Suprapubic skin (tissue), 4 donors: ENCODE measurements at regions not wholly inside any gene's neighbourhood (a gene's known extent, or its start where the extent isn't known, plus 50 kb on each side); places are given as distances from the start of the nearest gene placed in this dataset.
A peak's percentile ranks its signal among the peaks of the same experiment; 100 is the strongest.
"Not testable (repeated sequence)": the region's sequence is repeated elsewhere in the genome, so short reads cannot be mapped to it uniquely, and the experiment has no call there.

Experiments used
- DNase-seq, 2 donors: peaks; one replicate each; pipeline ENCODE4 v3.0.0-alpha.2; 2019; ENCODE audit warnings: low spot score in 2 of 2
- H3K27ac ChIP-seq: fragments of 200-600 bp; sonication (generic); one replicate; pipeline ENCODE4 v1.5.1; 2019
- H3K27me3 ChIP-seq: fragments of 200-600 bp; sonication (generic); one replicate; pipeline ENCODE4 v1.5.1; 2019
- H3K36me3 ChIP-seq: fragments of 200-600 bp; sonication (generic); one replicate; pipeline ENCODE4 v1.5.1; 2019
- H3K4me1 ChIP-seq: fragments of 200-600 bp; sonication (generic); one replicate; pipeline ENCODE4 v1.5.1; 2019
- H3K4me3 ChIP-seq: fragments of 200-600 bp; sonication (generic); one replicate; pipeline ENCODE4 v1.5.1; 2019; ENCODE audit warnings: mild to moderate bottlenecking
- H3K9me3 ChIP-seq: fragments of 200-600 bp; sonication (generic); one replicate; pipeline ENCODE4 v1.5.1; 2019
- CTCF ChIP-seq, 2 donors: fragments of 200-600 bp in 1 of 2; fragments of 450-650 bp in 1 of 2; sonication (generic) in 1 of 2; IDR thresholded peaks; one replicate each; pipeline ENCODE4 v1.5.1; 2016 to 2019; ENCODE audit warnings: antibody characterized with exemption in 2 of 2, mild to moderate bottlenecking in 1 of 2, moderate library complexity in 1 of 2
- EP300 ChIP-seq: sonication (generic); formaldehyde crosslinking; IDR thresholded peaks from one replicate; pipeline ENCODE4 v1.6.1; 2017; ENCODE audit warnings: antibody characterized with exemption
- POLR2A ChIP-seq, 2 donors: fragments of 450-650 bp; IDR thresholded peaks; one replicate each; pipeline ENCODE4 v1.6.1; 2017; ENCODE audit warnings: antibody characterized with exemption in 2 of 2, mild to moderate bottlenecking in 2 of 2, moderate library complexity in 2 of 2
- POLR2AphosphoS5 ChIP-seq, 3 donors: sonication (generic); formaldehyde crosslinking; IDR thresholded peaks; one replicate each; pipeline ENCODE4 v1.6.1; 2017; ENCODE audit warnings: antibody characterized with exemption in 3 of 3
- WGBS: methylation state at CpG from one replicate; pipeline ENCODE4 v1.1.5; 2018; 5-methylcytosine and 5-hydroxymethylcytosine counted together

- Histone ChIP-seq H3K27ac (no peak overlapping the region), H3K27me3 (peaks cover 38% of the 10 kb centered on the region), H3K4me3 (peak overlapping the region; percentile 47), H3K9me3 (no peaks in the 10 kb centered on the region), H3K36me3 (no peaks in the 10 kb centered on the region), H3K4me1 (peaks cover 12% of the 10 kb centered on the region)
- TF ChIP-seq POLR2AphosphoS5 (IDR thresholded peaks at IDR 0.05) = no peak
- no peak for TF ChIP-seq CTCF (IDR thresholded peaks at IDR 0.05)
- TF ChIP-seq EP300 = no peak
- 0% methylated on average over 23 of the region's 74 CpGs for WGBS
- no peak for DNase-seq
These were observed 166.0 kb downstream of the ACTR3B start for GRCh38 chr7:152925412-152926147.

- H3K27me3 ChIP-seq = no peaks in the 10 kb centered on the region
- 94% methylated on average over 6 of the region's 6 CpGs for WGBS
These were observed 172.1 kb downstream of the ACTR3B start for GRCh38 chr7:152931633-152932032.

GRCh38 chr7:152937282-152937681 is 177.7 kb downstream of the ACTR3B start:
- Histone ChIP-seq H3K27me3 (no peaks in the 10 kb centered on the region), H3K27ac (no peak overlapping the region), H3K4me3 (no peak overlapping the region), H3K4me1 (no peaks in the 10 kb centered on the region), H3K36me3 (no peaks in the 10 kb centered on the region), H3K9me3 (no peaks in the 10 kb centered on the region)
- TF ChIP-seq POLR2A (IDR thresholded peaks at IDR 0.05) (no peak), EP300 (no peak), POLR2AphosphoS5 (IDR thresholded peaks at IDR 0.05) (no peak), CTCF (IDR thresholded peaks at IDR 0.05) (no peak)
- 38% methylated on average over 1 of the region's 1 CpG for WGBS
- no peak for DNase-seq

More at GRCh38 chr7:152931633-152932032, 172.1 kb downstream of the ACTR3B start:
- Histone ChIP-seq H3K4me1 (no peaks in the 10 kb centered on the region), H3K27ac (no peak overlapping the region), H3K36me3 (no peaks in the 10 kb centered on the region), H3K9me3 (no peaks in the 10 kb centered on the region), H3K4me3 (no peak overlapping the region)
- no peak for DNase-seq
- TF ChIP-seq POLR2AphosphoS5 (IDR thresholded peaks at IDR 0.05) (no peak), POLR2A (IDR thresholded peaks at IDR 0.05) (no peak), EP300 (no peak), CTCF (IDR thresholded peaks at IDR 0.05) (no peak)

GRCh38 chr7:152946616-152947015 is 187.1 kb downstream of the ACTR3B start:
- H3K9me3 ChIP-seq, H3K4me3 ChIP-seq, H3K27ac ChIP-seq, H3K27me3 ChIP-seq, H3K4me1 ChIP-seq, H3K36me3 ChIP-seq, DNase-seq: not testable (repeated sequence)
- WGBS = 93% methylated on average over 1 of the region's 2 CpGs

GRCh38 chr7:152947686-152948085 is 188.1 kb downstream of the ACTR3B start:
- H3K27me3 ChIP-seq = no peaks in the 10 kb centered on the region
- 50% methylated on average over 1 of the region's 1 CpG for WGBS
- no peak overlapping the region for H3K4me3 ChIP-seq
- no peaks in the 10 kb centered on the region for H3K9me3 ChIP-seq
- no peaks in the 10 kb centered on the region for H3K4me1 ChIP-seq
- TF ChIP-seq POLR2A (IDR thresholded peaks at IDR 0.05) (no peak), EP300 (no peak), CTCF (IDR thresholded peaks at IDR 0.05) (no peak), POLR2AphosphoS5 (IDR thresholded peaks at IDR 0.05) (no peak)
- no peak for DNase-seq
- H3K27ac ChIP-seq = no peak overlapping the region
- H3K36me3 ChIP-seq = no peaks in the 10 kb centered on the region

- no peak for DNase-seq
- TF ChIP-seq POLR2AphosphoS5 (IDR thresholded peaks at IDR 0.05) = no peak
- no peak for TF ChIP-seq POLR2A (IDR thresholded peaks at IDR 0.05)
- no peak for TF ChIP-seq CTCF (IDR thresholded peaks at IDR 0.05)
- TF ChIP-seq EP300 = no peak
- H3K4me3 ChIP-seq = no peak overlapping the region
- H3K9me3 ChIP-seq = no peaks in the 10 kb centered on the region
- H3K27me3 ChIP-seq = no peaks in the 10 kb centered on the region
- H3K27ac ChIP-seq = no peak overlapping the region
- 18% methylated on average over 3 of the region's 3 CpGs for WGBS
- no peaks in the 10 kb centered on the region for H3K36me3 ChIP-seq
- H3K4me1 ChIP-seq = no peaks in the 10 kb centered on the region
These were observed 189.7 kb downstream of the ACTR3B start for GRCh38 chr7:152949253-152949652.
